Activated T-helper 1 cell treated with Interleukin-2 at 50 U/mL for 16 hours (primary cell): ENCODE measurements at regions not wholly inside any gene's neighbourhood (a gene's known extent, or its start where the extent isn't known, plus 50 kb on each side); places are given as distances from the start of the nearest gene placed in this dataset.

Experiments used
- DNase-seq: peaks from one replicate; pipeline ENCODE4 v3.0.0-alpha.2; 2020; ENCODE audit warnings: low read depth

DNA sequence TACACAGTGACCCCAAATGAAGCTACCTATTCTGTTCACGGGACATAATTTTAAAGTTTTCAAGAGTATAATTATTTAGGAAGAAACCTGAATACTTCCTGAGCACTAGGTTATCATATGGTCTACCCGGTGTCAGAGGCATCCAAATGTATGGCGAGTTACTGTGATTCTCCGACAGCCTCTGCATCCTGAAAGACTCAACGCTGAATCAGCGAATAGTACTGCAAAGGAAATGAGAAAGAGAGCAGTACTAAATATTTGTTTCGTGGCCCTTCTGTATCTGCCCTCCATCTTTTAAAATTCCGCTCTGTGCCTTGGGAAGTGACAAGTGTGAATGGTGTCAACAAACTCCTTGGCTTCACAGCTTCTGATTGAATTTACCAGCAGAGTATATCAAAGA is 358.0 kb upstream of the ZEB2 start:
- DNase-seq = no peak

DNA sequence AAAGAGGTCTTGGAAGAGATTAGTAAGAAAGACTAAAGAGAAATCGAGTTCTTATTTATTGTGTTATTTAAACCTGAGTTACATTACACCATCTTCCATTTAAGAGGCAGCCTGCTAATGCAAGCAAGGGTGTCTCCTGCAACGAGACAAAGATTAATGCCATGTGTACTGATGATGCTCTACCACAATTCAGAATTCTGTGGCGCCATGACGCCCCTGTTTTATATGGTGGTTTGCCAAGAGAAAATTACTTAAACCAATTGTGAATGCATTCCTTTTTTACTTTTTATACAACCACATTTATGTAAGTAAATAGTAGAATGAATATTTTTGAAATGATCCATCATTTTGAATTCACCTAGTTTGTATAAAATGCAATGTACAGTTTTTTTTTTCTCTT is 356.1 kb upstream of the ZEB2 start:
- no peak for DNase-seq

DNA sequence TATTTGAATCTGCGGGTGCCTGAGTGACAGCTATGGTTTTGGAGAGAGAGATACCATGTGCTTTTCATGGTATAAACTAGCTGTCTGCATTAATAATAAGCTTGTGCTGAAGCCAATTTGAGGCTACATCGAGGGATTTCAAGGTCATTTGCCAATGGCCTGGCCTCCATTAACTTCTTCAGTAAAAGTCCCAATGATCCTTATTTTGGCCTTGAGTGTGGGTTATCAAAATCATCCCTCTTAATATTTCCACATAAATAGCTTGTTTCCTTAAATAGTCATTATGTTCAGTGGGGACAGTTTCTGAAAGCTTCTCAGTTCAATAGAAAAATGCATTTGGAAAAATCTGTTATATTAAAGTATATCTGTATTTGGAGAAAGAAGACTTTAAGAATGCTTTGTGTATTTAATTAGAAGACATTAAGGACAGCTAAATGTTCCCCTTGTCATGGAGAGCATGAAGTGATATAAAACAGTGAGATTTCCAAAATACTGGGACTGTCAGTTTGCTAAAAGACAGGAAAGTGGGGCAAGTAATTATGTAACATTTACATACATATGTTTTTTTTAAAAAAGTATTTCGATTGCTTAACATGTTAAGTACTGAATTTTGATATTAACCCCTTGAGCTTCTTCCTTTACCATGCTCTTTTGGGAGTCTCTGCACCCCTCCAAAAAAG is 355.5 kb upstream of the ZEB2 start:
- no peak for DNase-seq

DNA sequence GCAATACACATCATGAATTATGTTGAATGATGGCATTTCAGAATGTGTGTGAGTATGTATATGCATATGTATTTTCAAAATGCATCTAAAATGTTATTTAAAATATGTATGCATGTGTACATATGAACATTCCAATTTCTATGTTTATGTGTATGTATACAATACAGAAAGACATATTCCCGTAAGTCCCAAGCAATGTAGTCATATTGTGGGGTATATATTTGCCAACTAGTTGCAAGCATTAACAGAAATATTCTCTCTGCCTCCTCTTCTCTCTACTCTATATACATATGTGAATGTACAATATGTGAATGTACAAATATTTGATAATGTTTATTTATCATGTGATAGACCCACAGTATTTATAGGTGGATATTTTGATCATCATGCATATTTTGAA is 345.8 kb upstream of the ZEB2 start:
- DNase-seq = no peak

DNA sequence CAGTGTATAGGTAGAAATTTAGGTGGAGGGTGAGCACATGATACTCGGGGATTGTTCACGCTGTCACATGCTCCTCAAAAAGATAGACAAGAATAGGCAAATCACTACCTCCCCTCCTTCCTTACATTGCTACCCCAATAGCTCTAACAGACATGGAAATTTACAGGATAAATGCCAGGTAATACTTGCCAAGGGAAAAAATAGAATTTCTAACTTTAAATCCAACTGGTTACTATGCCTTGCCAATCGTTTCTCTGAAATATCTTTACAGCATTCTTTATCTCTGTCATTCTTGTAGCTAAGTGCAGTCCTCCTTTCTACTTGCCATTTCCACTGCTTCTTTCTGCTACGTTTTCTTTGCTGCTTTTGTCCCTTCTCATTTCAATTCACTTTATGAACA is 339.8 kb upstream of the ZEB2 start:
- no peak for DNase-seq

DNA sequence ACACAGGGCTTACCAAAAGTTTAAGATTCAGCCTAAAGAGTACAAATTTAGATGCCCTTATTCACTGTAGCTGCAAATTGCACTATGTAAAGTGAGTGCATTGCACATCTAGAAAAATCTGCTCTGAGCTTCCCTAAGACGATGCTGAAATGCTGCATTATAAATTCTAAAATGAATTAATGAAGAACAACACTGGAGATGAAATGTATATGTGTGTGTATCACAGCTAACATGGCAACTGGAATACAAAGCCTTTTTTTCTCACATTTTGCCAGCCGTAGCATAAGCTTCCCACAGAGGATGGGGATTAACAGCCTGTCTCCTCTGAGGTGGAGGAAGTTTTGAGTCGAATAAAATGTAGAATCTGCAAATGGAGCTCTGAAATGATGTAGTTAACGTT is 338.3 kb upstream of the ZEB2 start:
- DNase-seq = no peak

DNA sequence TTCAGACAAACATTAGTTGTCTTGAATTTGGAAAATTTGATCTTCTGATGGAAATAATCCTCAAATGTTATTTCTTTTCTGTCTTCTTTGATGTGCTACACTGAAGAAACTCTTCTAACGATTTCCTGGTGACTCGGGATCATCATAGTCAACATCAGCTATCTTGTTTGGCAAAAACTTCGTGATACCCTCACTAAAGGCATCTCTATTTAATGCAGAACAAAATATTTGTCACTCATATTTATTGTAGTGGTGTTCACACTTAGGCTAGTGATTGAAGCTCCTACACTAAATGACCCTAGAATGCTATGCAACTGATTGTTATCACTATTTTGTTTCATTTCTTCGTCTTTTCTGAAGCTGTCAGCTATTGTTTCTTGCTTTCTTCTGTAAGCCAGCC is 334.7 kb upstream of the ZEB2 start:
- DNase-seq = no peak

DNA sequence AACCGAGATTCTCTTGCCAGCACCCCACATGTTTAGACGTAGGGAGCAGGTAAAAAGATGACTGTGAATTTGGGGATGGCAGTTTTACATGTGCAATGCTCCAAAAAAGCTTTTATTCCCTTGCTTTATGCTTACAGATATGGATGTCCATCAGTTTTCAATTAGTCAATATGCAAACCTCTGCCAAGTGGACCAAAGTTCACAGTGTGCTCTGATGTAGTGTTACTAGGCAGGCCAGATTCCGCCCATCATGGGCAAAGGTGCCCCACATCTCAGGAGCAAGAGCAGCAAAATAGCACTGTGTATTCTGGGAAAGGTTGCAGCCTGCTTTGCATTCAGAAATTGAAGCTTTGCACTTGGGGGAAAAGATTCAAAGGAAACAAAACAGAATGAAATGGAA is 329.7 kb upstream of the ZEB2 start:
- DNase-seq = no peak

DNA sequence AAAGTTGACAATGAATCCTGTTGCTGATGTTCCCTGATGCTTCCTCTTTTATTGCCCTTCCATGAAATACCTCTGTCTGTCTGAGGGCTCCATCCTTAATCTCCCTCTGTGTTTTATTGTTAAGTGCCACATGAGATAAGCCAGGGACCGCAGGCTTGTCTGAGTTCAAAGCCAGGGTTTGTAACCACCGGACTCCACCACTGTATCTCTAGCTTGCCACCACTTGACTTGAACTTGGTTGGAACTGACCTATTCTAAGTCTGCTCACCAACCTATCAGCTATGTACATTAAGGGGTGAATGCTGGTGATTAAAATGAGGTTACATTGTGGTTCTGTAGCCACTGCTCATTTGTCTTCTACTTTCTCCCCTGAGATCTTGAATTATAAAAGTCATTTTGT is 328.5 kb upstream of the ZEB2 start:
- DNase-seq = no peak

DNA sequence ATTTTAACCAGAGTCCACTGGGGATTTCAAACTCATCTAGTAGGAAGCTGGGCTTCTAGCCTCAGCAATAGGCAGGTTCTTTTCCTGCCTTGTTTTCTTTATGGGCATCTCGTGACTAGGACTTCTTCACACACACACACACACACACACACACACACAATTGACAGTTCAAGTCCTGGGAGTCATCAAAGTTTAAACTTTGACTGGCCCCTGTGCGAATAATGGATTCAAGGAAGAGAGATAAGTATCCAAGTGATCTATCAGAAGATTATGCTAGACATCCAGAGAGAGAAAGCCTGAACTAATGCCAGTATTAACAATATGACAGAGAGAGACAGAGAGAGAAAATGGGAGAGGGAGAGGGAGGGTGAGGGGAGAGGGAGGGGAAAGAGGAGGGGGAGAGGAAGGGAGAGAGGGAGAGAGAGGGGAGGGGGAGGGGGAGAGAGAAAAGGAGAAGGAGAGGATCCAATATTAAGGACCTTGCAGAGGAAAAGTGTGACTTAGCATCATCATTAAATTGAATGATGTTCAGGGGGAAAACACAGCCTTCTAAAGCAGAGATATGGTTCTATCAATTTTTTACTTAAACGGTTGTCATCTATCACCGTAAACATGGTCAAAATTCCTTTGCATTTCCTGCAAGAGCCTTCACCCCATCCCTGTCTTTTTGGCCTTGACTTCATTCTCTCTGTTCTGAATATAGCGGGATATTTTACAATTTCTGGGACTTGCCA is 327.6 kb upstream of the ZEB2 start:
- DNase-seq = no peak

DNA sequence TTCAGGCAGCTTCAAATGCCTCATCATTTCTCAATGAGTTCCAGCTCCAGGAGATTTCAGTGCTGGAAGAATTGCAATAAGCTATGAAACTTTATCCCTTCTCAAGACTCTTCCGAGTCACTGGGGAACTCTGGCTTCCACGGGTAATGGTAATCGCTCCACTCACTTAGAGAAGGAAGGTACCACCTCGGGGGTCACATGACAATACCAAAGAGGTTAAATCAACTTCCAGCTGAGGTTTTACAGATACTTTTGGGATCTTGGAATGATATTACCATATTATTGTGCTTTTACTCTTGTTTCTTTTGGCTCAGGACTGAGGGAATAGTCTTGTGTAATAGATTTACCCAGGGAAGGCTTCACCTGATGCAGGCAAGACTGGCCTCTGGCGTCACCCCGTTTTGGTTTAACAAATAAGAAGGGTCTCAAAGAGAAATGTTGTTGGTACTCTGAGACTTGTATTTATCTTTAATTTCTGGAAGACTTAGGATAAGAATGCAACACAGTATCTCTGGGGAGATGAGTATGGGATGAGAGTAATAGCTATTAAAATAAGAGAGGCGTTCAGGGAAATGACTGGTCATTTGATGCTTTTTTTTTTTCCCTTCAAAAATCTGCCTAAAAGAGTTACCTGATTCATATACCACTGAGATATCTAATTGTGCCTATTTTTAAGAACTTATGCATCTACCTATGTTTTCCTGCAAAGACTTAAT is 316.9 kb upstream of the ZEB2 start:
- DNase-seq = no peak

DNA sequence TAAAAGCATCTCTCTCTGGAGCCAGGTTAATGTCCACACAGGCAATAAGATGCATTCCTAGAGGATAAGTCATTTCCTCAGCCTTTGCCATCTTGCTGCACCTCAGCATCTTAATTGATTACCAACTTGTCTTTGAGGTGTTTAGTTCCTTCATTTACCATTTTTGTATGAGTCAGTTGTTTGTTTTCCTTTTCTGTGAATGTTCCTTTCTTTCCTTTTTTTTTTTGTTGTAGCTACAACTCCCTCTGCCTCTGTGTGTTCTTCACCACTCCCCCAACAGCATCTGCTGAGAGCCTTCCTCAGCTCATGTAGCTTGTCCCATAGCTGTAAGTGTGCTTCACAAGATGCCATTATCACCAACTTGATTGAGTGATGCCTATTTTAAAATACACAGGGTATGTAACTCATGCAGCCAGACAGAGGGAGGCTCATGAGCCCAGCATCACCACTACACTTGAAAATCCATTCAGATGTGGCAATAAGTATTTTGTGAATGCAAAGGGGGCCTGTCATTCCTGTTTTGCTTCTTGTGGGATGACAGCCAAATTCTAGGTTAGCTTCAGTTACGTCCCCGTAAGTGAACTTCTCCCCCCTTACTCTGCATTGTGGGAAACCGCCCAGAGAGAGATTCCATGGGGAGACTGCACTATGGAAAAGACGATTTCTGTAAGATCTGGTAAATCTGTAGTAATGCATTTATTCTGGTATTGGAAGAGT is 315.9 kb upstream of the ZEB2 start:
- no peak for DNase-seq

DNA sequence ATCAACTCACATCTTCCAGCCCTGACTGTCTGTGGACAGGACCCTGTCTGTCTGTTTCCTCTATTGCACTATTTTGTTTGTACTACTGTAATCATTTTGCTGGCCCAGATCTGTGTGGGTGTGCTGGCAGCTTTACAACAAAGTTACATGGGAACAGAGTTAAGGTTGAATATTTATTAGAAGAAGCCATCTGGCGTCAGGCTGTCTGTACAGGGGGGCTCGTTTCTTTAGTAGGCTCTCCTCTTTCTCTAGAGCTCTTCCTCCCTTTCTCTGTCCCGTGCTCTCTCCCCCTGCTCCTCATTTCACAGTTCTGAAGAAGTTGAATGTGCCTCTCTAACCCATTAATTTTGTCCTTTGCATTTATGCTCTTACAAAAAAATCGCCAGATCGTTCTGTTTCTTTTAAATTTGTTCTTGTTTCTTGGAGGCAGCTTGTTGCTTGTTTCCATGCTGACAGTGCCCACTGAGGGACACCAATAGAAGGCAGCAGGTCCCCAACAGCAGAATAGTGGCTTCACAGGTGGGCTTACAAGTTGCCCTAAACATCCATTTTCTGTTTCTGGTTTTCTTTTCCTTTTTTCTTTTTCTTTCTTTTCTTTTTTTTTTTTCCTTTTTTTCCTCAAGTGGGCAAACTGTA is 315.2 kb upstream of the ZEB2 start:
- no peak for DNase-seq

DNA sequence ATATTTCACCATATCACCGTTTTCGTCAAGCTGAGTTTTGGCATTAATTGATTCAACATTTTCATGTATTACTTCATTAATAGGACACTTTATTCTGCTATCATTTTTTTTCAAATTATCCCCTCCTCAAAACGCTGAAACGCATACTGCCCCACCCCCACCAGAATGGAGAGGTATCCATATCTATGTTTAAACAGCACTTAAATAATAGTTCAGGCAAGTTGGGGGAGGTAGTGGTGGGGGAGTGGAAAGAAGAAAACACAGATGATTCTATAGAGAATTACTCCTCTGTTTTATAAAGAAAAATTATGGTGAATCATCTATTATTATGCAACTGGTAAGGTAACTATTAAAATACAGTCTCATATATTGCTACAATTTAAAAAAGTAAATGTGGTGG is 314.4 kb upstream of the ZEB2 start:
- no peak for DNase-seq

DNA sequence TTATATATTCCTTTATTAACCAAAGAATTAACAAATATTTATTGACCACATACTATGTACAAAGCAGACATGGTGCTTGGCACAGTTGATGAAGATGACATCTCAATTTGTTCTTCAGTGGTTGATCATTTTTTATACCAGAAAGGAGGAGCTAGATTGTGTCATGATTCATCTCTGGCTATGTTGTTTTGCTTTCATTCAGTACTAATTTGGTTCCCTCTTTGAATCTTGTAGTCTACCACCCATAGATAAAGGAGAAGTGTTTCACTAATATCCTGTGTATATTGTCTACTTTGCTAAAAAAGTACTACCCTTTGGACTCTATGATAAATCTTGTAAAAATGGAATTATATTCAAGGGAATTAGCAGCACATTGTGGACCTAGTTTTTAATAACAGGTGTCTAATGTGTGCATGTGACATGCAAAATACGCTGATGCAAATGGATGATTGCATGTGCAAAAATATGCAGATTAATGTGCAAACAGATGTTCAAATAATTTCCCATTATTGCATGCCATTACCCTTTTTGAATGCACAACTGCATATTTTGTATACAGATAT is 313.2 kb upstream of the ZEB2 start:
- DNase-seq = no peak

DNA sequence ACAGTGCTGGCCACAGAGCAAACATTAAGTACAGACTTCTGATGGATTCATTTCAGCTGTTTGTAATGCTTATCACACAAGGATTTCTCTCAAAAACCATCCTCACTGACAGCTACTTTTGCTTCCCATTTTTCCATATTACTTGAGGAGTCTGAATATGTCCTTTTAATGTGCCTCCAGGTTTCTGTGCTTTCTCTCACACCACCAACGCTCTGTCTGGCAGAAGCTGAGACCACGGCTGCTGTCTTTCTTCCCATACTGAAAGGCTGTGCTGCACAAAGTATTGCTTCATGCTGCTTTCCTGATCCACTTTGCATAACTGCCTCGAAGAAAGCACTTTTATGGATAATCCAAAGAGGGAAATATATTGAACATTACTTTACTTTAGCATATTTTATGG is 312.1 kb upstream of the ZEB2 start:
- DNase-seq = no peak

DNA sequence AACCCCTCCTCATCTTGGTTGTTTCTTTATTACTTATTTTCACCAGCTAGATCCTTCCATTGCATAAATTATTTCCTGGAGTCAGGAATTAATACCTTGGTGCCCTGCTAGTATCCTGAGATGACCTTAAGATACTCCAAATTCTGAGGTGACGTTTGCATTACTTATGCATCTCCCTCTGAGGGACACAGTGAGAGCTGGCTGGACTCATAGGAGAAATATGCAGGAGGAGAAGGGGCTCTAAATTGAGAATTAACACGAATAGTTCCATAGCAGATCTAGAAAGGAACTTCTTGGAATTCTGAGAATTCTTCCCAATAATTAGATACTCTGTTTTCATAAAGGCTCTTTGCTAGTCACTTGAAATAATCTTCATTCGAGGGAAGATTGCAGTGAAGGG is 310.6 kb upstream of the ZEB2 start:
- DNase-seq = no peak

DNA sequence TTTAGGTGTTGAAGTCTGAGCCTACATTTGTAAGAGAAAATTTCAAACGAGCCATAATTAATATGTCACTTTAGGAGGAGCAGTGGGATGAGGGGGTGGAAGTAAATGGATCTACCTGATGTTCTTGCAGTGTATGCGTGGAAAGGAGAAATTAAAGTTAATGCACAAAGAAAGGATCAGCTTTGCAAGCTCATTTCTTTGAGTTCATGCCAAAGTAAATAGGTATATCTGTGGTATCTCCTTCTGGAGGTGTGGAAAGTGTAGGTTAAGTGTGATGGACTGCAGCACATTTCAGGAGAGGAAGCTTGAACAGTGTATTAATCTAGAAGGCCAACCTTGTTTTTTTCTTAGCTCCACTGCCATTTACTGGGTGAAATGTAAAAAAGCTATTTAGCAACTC is 307.5 kb upstream of the ZEB2 start:
- no peak for DNase-seq

DNA sequence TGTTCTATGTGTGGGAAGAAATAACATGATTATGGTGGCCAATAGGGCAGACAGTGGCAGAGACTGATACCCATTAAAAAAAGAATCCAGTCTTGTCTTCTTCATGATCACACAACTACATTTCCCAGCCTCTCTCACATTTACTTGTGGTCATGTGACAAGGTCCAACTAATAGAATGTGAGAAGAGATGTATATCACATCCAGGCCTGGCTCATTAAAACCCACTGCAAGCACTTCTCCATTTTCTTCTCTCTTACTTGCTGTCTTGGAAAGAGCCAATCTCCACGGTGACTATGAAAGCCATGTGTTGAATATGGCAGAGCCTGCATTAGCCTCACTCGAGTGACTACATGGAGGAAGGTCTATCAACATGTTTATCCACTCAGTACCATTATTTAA is 306.2 kb upstream of the ZEB2 start:
- DNase-seq = no peak

DNA sequence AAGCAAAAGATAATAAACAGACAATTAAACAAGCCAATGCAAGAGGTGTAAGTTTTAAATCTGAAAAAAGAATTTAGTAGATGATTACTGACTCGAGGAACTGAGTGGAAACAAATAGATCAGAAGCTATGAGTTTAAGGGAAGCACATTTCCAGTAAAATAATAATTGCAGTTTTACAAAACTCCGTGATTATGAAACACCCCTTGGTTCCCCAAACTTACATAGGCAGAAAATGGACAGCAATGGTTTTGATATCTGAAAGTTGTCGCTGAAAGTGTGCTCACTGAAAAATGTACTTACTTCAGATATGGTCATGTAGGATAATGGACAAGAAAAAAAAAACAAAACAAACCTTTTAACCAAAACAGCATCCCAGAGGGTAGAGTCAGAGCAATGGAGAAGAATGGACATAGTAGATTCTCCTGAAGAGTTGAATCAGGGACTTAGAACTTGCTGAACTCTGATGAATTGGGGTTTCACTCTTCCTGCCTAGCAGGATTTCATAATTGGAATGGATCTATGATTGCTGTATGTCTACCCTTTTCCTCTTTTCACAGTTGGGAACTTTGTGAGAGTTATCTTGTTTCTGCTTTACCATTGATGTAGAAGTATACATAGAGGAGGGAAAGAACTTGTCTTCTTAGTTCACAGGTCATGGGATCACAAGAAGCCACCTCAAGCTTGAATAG is 305.6 kb upstream of the ZEB2 start:
- no peak for DNase-seq

DNA sequence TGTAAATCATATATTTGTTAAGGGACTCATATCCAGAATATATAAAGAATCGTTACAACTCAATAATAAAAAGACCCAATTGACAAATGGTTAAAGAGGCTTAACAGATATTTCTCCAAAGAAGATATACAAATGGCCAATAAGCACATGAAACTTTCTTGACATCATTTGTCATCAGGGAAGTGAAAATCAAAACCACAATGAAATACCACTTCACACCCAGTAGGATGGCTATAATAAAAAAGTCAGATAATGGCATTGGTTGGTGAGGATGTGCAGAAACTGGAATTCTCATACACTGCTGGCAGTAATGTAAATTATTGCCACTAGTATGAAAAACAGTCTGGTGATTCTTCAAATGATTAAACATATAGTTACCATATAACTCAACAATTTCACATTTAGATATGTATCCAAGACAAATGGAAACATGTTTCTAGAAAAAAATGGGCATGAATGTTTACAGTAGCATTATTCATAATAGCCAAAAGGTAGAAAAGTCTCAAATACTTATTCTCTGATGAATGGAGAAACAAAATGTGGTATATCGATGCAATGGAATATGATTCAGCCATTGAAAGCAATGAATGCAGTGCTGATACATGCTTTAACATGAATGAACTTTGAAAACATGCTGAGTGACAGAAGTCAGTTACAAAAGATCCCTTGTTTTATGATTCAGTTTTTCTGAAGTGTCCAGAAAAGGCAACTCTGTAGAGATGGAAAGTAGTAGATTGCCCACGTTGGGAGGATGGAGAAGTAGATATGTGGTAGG is 304.6 kb upstream of the ZEB2 start:
- DNase-seq = no peak
